Astrocyte (in vitro differentiated cells and primary cell): ENCODE measurements at regions not wholly inside any gene's neighbourhood (a gene's known extent, or its start where the extent isn't known, plus 50 kb on each side); places are given as distances from the start of the nearest gene placed in this dataset.

Source experiments
- DNase-seq: peaks from one replicate; pipeline ENCODE4 v3.0.0-alpha.2; 2010; ENCODE audit warnings: low read depth
- FAIRE-seq: peaks from 2 replicates; lab custom pipeline; 2011; peaks lifted over from hg19 to GRCh38; lab: Jason Lieb, UNC
- H2AFZ ChIP-seq: 2 replicates; pipeline ENCODE4 v1.6.0; 2012; ENCODE audit warnings: low read depth, low read length, inconsistent platforms
- H3K27ac ChIP-seq: 2 replicates; pipeline ENCODE4 v1.5.1; 2011; ENCODE audit warnings: low read depth, low read length, inconsistent platforms
- H3K27me3 ChIP-seq: 2 replicates; pipeline ENCODE4 v1.6.0; 2011; ENCODE audit warnings: low read length, inconsistent platforms; ENCODE audit not compliant: insufficient read depth
- H3K36me3 ChIP-seq: 2 replicates; pipeline ENCODE4 v1.5.1; 2011; ENCODE audit warnings: low read length, inconsistent platforms; ENCODE audit not compliant: insufficient read depth
- H3K4me1 ChIP-seq: 2 replicates; pipeline ENCODE4 v1.5.1; 2011; ENCODE audit warnings: low read length, inconsistent platforms; ENCODE audit not compliant: insufficient read depth
- H3K4me2 ChIP-seq: 2 replicates; pipeline ENCODE4 v1.6.0; 2012; ENCODE audit warnings: low read length, inconsistent platforms
- H3K4me3 ChIP-seq: 2 replicates; pipeline ENCODE4 v1.5.1; 2011; ENCODE audit warnings: low read depth, mild to moderate bottlenecking, low read length, inconsistent platforms; ENCODE audit not compliant: insufficient read depth
- H3K79me2 ChIP-seq: 2 replicates; pipeline ENCODE4 v1.6.0; 2012; ENCODE audit warnings: mild to moderate bottlenecking, low read length, inconsistent platforms; ENCODE audit not compliant: insufficient read depth
- H3K9ac ChIP-seq: 2 replicates; pipeline ENCODE4 v1.6.0; 2012; ENCODE audit warnings: mild to moderate bottlenecking, low read length, inconsistent platforms
- H3K9me3 ChIP-seq: 2 replicates; pipeline ENCODE4 v1.5.1; 2012; ENCODE audit warnings: low read depth, mild to moderate bottlenecking, low read length, inconsistent platforms; ENCODE audit not compliant: insufficient read depth
- H4K20me1 ChIP-seq: 2 replicates; pipeline ENCODE4 v1.6.0; 2012; ENCODE audit warnings: low read length, inconsistent platforms; ENCODE audit not compliant: insufficient read depth
- H3K27ac Mint-ChIP-seq: one replicate; pipeline ENCODE4 v1.8.0; 2021; ENCODE audit warnings: mild to moderate bottlenecking, mixed read lengths; ENCODE audit not compliant: unreplicated experiment
- H3K27me3 Mint-ChIP-seq: one replicate; pipeline ENCODE4 v1.8.0; 2021; ENCODE audit warnings: low read depth, mixed read lengths; ENCODE audit not compliant: unreplicated experiment
- H3K36me3 Mint-ChIP-seq: one replicate; pipeline ENCODE4 v1.8.0; 2021; ENCODE audit warnings: low read depth, mixed read lengths; ENCODE audit not compliant: unreplicated experiment
- H3K4me1 Mint-ChIP-seq: one replicate; pipeline ENCODE4 v1.8.0; 2021; ENCODE audit warnings: low read depth, mixed read lengths; ENCODE audit not compliant: unreplicated experiment
- H3K4me3 Mint-ChIP-seq: one replicate; pipeline ENCODE4 v1.8.0; 2021; ENCODE audit warnings: mild to moderate bottlenecking, moderate library complexity, mixed read lengths; ENCODE audit not compliant: unreplicated experiment
- H3K9me3 Mint-ChIP-seq: one replicate; pipeline ENCODE4 v1.8.0; 2021; ENCODE audit warnings: mild to moderate bottlenecking, mixed read lengths; ENCODE audit not compliant: unreplicated experiment
- CTCF ChIP-seq: IDR thresholded peaks from 2 replicates; pipeline ENCODE4 v1.5.1; 2011; ENCODE audit warnings: low read depth, mild to moderate bottlenecking, inconsistent platforms, low read length, moderate library complexity; ENCODE audit not compliant: insufficient read depth
- EZH2 ChIP-seq: IDR thresholded peaks from 2 replicates; pipeline ENCODE4 v1.6.1; 2012; ENCODE audit warnings: mild to moderate bottlenecking, low read length, inconsistent platforms; ENCODE audit not compliant: insufficient read depth

DNA sequence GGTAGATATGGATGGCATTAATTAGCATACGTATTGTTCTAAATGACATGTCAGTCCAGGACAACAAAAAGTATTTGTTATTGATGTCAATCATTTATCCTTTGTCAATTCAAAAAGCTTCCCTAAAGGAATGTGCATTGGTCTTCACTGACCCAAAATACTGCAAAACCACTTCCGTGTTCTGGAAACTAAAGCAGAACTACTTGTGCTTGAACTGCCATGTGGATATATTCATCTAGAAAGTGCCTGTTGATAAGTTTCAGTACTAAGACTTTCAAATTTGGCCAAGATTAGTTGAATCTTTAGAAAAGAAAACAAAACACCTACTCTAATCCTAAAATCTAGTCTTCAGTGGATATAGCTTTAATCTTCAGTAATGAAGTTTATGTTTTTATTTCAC, 242.1 kb upstream of the PPP1R3A start:
- no peaks in the 10 kb centered on the region for H3K27me3 Mint-ChIP-seq
- no peaks in the 10 kb centered on the region for H3K4me1 Mint-ChIP-seq
- no peak for TF ChIP-seq CTCF
- TF ChIP-seq EZH2 = no peak
- no peaks in the 10 kb centered on the region for H3K9me3 ChIP-seq
- no peaks in the 10 kb centered on the region for H3K36me3 Mint-ChIP-seq
- FAIRE-seq (no peak), DNase-seq (no peak)
- no peak overlapping the region for H3K4me3 ChIP-seq
- H3K27ac ChIP-seq = no peak overlapping the region
- H3K9ac ChIP-seq = no peak overlapping the region
- no peaks in the 10 kb centered on the region for H3K27me3 ChIP-seq
- H3K4me1 ChIP-seq = no peaks in the 10 kb centered on the region
- no peaks in the 10 kb centered on the region for H3K79me2 ChIP-seq
- H4K20me1 ChIP-seq = no peaks in the 10 kb centered on the region
- H3K27ac Mint-ChIP-seq = no peak overlapping the region
- no peaks in the 10 kb centered on the region for H3K9me3 Mint-ChIP-seq
- H3K4me3 Mint-ChIP-seq = no peak overlapping the region
- no peaks in the 10 kb centered on the region for H3K36me3 ChIP-seq
- H2AFZ ChIP-seq = no peak overlapping the region
- H3K4me2 ChIP-seq = no peak overlapping the region

DNA sequence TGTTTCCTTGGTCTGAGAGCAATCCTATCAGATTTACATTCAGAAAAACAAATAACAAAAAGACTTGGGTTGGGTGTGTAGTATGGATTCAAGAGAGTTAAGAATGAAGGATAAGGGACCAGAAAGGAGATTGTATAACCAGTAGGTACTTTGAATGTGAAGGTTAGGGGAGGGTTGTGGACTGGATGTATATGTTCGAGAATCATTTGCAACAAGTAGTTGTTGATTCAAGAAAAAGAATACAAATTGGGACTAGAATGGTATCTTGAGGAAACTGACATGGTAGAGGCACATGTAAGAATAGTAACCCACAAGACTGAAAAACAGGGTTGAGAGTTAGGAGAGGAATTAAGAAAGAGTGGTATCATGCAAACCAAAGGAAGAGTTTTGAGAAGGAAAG, 240.0 kb upstream of the PPP1R3A start:
- H3K9ac ChIP-seq = no peak overlapping the region
- Mint-ChIP-seq H3K36me3 (no peaks in the 10 kb centered on the region), H3K4me1 (no peaks in the 10 kb centered on the region), H3K27ac (no peak overlapping the region), H3K4me3 (no peak overlapping the region), H3K27me3 (no peaks in the 10 kb centered on the region), H3K9me3 (no peaks in the 10 kb centered on the region)
- no peaks in the 10 kb centered on the region for H3K9me3 ChIP-seq
- H3K27me3 ChIP-seq = no peaks in the 10 kb centered on the region
- H4K20me1 ChIP-seq = no peaks in the 10 kb centered on the region
- H3K4me1 ChIP-seq = no peaks in the 10 kb centered on the region
- no peak overlapping the region for H3K27ac ChIP-seq
- TF ChIP-seq CTCF = no peak
- TF ChIP-seq EZH2 = no peak
- no peak overlapping the region for H3K4me3 ChIP-seq
- H3K36me3 ChIP-seq = no peaks in the 10 kb centered on the region
- no peak for DNase-seq
- H3K79me2 ChIP-seq = no peaks in the 10 kb centered on the region
- no peak for FAIRE-seq
- no peak overlapping the region for H2AFZ ChIP-seq
- no peak overlapping the region for H3K4me2 ChIP-seq

DNA sequence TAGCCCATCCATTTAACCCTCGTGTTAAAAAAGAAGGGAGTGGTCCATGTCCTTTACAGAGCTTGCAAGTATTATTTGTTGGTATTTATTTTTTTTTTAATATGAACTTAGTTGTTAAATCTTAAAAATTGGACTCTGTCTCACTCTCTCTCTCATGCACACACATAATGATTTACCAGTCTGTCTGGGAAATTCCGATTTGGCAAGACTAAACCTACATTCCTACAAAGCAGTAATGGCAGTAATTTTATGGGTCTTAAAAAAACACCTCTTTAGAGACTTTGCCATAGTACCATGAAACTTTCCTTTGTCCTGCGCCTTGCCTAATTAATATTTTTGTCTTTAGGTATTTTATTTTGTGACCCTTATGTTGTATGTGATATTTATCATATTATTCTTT, 239.5 kb upstream of the PPP1R3A start:
- Histone ChIP-seq H3K9ac (no peak overlapping the region), H4K20me1 (no peaks in the 10 kb centered on the region), H3K36me3 (no peaks in the 10 kb centered on the region), H3K27me3 (no peaks in the 10 kb centered on the region), H3K79me2 (no peaks in the 10 kb centered on the region), H3K4me3 (no peak overlapping the region), H3K4me1 (no peaks in the 10 kb centered on the region), H2AFZ (no peak overlapping the region), H3K27ac (no peak overlapping the region), H3K4me2 (no peak overlapping the region), H3K9me3 (no peaks in the 10 kb centered on the region)
- no peaks in the 10 kb centered on the region for H3K4me1 Mint-ChIP-seq
- H3K27ac Mint-ChIP-seq = no peak overlapping the region
- no peak for FAIRE-seq
- H3K36me3 Mint-ChIP-seq = no peaks in the 10 kb centered on the region
- H3K4me3 Mint-ChIP-seq = no peak overlapping the region
- TF ChIP-seq CTCF = no peak
- no peak for TF ChIP-seq EZH2
- H3K9me3 Mint-ChIP-seq = no peaks in the 10 kb centered on the region
- no peak for DNase-seq
- H3K27me3 Mint-ChIP-seq = no peaks in the 10 kb centered on the region
